SU-DHL-6 (cell line): ENCODE measurements at regions not wholly inside any gene's neighbourhood (a gene's known extent, or its start where the extent isn't known, plus 50 kb on each side); places are given as distances from the start of the nearest gene placed in this dataset.

Experiments
- EZH2phosphoT487 ChIP-seq: fragments of 200-600 bp; sonication (generic), shearing (Covaris generic); conservative IDR thresholded peaks from 2 replicates; pipeline ENCODE4 v1.6.1; 2018; ENCODE audit warnings: mild to moderate bottlenecking, antibody characterized with exemption, low read length, moderate library complexity, mixed read lengths
- TF ChIP-seq, protein P1 (sequence below): fragments of 200-600 bp; sonication (generic); IDR thresholded peaks from one replicate; pipeline ENCODE4 v1.5.1; 2017; ENCODE audit warnings: antibody characterized with exemption, mild to moderate bottlenecking, low read length, moderate library complexity; ENCODE audit not compliant: insufficient read depth, poor library complexity, severe bottlenecking

DNA sequence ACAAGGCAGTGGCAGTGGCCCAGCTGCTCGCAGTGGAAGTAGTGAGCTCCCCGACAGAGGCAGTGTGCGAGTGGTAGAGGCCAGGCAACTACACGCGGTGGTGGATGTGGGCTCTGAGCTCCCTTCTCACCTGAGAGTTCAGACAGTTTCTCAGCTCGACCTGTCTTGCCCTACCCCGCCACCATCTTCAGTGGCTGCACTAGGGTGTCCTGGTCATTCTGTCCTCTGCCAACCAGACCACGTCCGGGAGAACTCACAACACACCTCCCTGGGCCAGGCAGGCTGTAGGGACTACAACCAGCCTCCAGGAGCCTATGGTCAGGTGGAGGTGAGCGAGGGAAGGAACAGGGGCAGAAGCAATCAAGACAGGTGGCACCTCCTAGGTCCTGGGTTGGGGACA is 106.3 kb upstream of the SMAD3 start:
- TF ChIP-seq, protein P1, sequence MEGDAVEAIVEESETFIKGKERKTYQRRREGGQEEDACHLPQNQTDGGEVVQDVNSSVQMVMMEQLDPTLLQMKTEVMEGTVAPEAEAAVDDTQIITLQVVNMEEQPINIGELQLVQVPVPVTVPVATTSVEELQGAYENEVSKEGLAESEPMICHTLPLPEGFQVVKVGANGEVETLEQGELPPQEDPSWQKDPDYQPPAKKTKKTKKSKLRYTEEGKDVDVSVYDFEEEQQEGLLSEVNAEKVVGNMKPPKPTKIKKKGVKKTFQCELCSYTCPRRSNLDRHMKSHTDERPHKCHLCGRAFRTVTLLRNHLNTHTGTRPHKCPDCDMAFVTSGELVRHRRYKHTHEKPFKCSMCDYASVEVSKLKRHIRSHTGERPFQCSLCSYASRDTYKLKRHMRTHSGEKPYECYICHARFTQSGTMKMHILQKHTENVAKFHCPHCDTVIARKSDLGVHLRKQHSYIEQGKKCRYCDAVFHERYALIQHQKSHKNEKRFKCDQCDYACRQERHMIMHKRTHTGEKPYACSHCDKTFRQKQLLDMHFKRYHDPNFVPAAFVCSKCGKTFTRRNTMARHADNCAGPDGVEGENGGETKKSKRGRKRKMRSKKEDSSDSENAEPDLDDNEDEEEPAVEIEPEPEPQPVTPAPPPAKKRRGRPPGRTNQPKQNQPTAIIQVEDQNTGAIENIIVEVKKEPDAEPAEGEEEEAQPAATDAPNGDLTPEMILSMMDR, result no peak
- no peak for TF ChIP-seq EZH2phosphoT487
